BE2C (cell line): ENCODE measurements at regions not wholly inside any gene's neighbourhood (a gene's known extent, or its start where the extent isn't known, plus 50 kb on each side); places are given as distances from the start of the nearest gene placed in this dataset.

Experiments
- DNase-seq: peaks from one replicate; pipeline ENCODE4 v3.0.0-alpha.2; 2020
- H3K27me3 ChIP-seq: fragments of 250-450 bp; sonication (Bioruptor Pico); 2 replicates; pipeline ENCODE4 v1.5.1; 2020; ENCODE audit warnings: mild to moderate bottlenecking
- H3K36me3 ChIP-seq: fragments of 250-450 bp; sonication (Bioruptor Pico); 2 replicates; pipeline ENCODE4 v1.5.1; 2020; ENCODE audit warnings: mild to moderate bottlenecking
- H3K4me1 ChIP-seq: fragments of 250-450 bp; sonication (Bioruptor Pico); 2 replicates; pipeline ENCODE4 v1.5.1; 2020
- H3K4me3 ChIP-seq: 2 replicates; pipeline ENCODE4 v1.5.1; 2011; ENCODE audit warnings: low read depth, low read length
- H3K9me3 ChIP-seq: fragments of 250-450 bp; sonication (Bioruptor Pico); 2 replicates; pipeline ENCODE4 v1.5.1; 2020
- CTCF ChIP-seq: IDR thresholded peaks from 2 replicates; pipeline ENCODE4 v1.5.1; 2012; ENCODE audit warnings: mild to moderate bottlenecking, low read depth, low read length

DNA sequence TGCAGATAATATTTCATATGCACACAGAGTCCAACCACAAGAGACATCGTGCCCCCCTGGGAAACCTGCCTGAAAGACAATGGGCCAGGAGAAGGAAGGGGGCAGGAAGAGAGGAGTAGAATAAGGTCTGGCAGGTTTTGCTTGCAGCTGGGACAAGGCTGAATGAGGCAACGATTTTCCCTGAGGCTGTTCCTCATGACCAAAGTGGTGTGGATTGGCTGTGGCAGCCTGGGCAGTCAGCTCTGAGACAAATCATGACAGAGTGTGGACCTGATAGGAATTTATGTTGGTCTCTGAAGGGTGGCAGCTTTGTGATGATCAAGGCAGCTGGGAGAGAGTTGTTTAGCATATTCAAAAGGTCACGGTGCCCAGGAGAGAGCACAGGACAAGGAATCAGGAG lies 119.3 kb downstream of the NMUR2 start:
- Histone ChIP-seq H3K9me3 (no peaks in the 10 kb centered on the region; the same call in 1 of the 2 replicates), H3K4me1 (no peaks in the 10 kb centered on the region), H3K27me3 (no peaks in the 10 kb centered on the region), H3K4me3 (no peak overlapping the region), H3K36me3 (no peaks in the 10 kb centered on the region)
- DNase-seq = no peak
- TF ChIP-seq CTCF = no peak

DNA sequence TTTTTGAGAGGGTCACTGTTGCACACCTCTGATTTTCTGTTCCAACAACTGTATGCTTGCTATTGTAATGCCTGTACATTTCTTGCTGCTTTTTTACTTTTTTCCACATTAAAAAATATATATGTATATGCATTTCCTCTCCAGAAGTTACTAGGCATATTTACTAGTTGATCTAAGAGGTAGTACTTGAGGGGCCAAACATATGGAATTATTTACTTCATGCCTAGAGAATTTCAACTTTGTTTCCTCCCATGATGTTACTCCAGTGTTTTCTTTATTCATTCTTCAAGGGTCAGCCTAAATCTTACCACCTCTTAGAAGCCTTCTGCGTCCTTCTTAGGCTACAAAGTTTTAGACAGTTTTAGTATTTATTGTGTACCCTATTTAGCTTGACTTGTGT lies 122.7 kb downstream of the NMUR2 start:
- DNase-seq = no peak
- Histone ChIP-seq H3K4me1 (no peaks in the 10 kb centered on the region), H3K4me3 (no peak overlapping the region), H3K36me3 (no peaks in the 10 kb centered on the region), H3K27me3 (no peaks in the 10 kb centered on the region), H3K9me3 (no peaks in the 10 kb centered on the region; the same call in 1 of the 2 replicates)
- no peak for TF ChIP-seq CTCF

DNA sequence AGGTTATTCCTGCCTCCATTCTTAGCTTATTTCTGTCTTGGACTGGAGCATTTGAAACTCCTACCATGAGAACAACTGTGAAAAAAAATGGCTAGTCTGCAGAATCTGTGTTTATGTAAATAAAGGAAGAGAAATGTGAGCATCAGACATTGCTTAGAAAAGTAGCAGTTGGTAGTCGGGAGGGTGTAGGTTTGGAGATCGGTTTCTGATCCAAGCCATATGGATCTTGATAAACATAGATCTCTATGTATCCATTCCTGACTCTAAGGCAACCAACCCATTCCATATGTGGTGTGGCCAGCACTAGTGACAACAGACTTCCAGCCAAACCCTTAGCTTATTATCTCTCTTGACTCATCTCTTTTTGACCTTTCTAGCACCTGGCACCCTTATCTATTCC lies 127.1 kb downstream of the NMUR2 start:
- no peaks in the 10 kb centered on the region for H3K4me1 ChIP-seq
- TF ChIP-seq CTCF = no peak
- no peaks in the 10 kb centered on the region; the same call in 1 of the 2 replicates for H3K9me3 ChIP-seq
- no peak overlapping the region for H3K4me3 ChIP-seq
- no peaks in the 10 kb centered on the region for H3K36me3 ChIP-seq
- no peaks in the 10 kb centered on the region for H3K27me3 ChIP-seq
- no peak for DNase-seq

DNA sequence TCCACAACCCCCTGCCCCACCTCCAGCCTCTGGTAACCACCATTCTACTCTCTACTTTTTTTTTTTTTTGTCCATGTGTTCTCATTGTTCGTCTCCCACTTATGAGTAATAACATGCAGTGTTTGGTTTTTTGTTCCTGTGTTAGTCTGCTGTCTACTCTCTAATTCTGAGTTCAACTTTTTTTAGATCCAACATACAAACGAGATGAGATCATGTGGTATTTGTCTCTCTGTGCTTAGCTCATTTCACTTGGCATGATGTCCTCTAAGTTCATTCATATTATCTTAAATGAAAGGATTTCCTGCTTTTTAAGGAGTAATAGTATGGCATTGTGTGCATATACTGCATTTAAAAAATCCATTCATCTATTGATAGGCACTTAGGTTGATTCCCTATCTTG lies 130.9 kb downstream of the NMUR2 start:
- Histone ChIP-seq H3K36me3 (no peaks in the 10 kb centered on the region), H3K27me3 (no peaks in the 10 kb centered on the region), H3K9me3 (no peaks in the 10 kb centered on the region), H3K4me3 (no peak overlapping the region), H3K4me1 (no peaks in the 10 kb centered on the region)
- TF ChIP-seq CTCF = no peak
- no peak for DNase-seq

DNA sequence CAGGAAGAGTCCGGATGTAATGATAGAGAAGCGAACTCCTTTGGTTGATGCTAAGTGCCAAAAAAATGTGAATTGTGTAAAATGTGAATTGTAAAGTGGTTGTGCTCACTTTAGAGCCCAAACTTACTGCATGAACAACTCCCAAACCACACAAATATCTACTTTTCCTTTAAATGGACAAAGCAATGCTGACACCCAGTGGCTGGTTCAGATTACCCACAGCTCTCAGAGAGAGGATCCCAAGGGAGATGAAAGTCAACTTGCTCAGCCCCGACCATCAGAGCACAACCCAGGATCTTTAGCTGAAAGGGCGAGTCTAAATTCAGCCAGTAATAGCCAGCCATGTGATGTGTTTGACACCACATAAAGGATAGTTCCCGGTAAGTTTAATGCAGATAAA lies 133.7 kb downstream of the NMUR2 start:
- TF ChIP-seq CTCF = peak; percentile 18; the same call in 1 of the 2 replicates
- Histone ChIP-seq H3K27me3 (no peaks in the 10 kb centered on the region), H3K4me3 (no peak overlapping the region), H3K9me3 (no peaks in the 10 kb centered on the region), H3K4me1 (no peaks in the 10 kb centered on the region), H3K36me3 (no peaks in the 10 kb centered on the region)
- DNase-seq = no peak

DNA sequence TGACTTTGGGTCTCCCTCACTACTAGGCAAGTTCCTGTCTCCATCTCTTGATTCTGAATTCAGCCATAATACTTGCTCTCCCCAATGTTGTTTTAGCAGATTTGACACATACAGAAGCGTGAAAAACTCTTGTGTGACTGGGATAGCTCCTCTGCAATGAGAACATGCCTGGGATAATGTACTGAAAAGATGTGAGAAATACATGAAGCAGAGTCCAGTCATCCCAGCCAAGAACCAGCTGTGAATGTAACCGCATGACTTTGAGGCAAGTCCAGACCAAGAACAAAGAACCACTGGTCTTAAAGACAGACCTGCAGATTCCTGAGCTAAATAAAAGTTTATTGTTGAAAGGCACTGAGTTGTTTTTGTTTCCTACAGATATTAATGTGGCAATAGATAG lies 135.0 kb downstream of the NMUR2 start:
- H3K9me3 ChIP-seq = no peaks in the 10 kb centered on the region
- H3K36me3 ChIP-seq = no peaks in the 10 kb centered on the region
- no peaks in the 10 kb centered on the region for H3K27me3 ChIP-seq

More for the DNA sequence above, 135.0 kb downstream of the NMUR2 start:
- Histone ChIP-seq H3K4me1 (no peaks in the 10 kb centered on the region), H3K4me3 (no peak overlapping the region)
- no peak for DNase-seq
- TF ChIP-seq CTCF = no peak
